H1 (cell line): ENCODE measurements at regions not wholly inside any gene's neighbourhood (a gene's known extent, or its start where the extent isn't known, plus 50 kb on each side); places are given as distances from the start of the nearest gene placed in this dataset.

Experiments used
- CTCF ChIA-PET: fragments of 300-600 bp; sonication (Branson Sonifier 250); formaldehyde crosslinking; loops from one replicate; lab custom pipeline; 2021; ENCODE audit not compliant: partially characterized antibody; lab: Charles Lee
- POLR2A ChIA-PET: fragments of 300-600 bp; sonication (Branson Sonifier 250); formaldehyde crosslinking; loops from one replicate; lab custom pipeline; 2021; ENCODE audit warnings: inconsistent platforms; ENCODE audit not compliant: partially characterized antibody; lab: Charles Lee
- DNase-seq, 2 experiments: peaks; one replicate each; pipeline versions ENCODE4 v3.0.0 to v3.0.0-alpha.2; 2010 to 2022; ENCODE audit warnings: low spot score in 2 of 2, low read depth in 1 of 2, mixed read lengths in 1 of 2
- FAIRE-seq: peaks from 2 replicates; lab custom pipeline; 2011; peaks lifted over from hg19 to GRCh38; lab: Jason Lieb, UNC
- H2AFZ ChIP-seq: 2 replicates; pipeline ENCODE4 v1.8.1; 2012; ENCODE audit warnings: low read length, inconsistent platforms
- H2AK5ac ChIP-seq: 2 replicates; pipeline ENCODE4 v1.6.1; 2013; ENCODE audit warnings: low read depth, low read length
- H2BK120ac ChIP-seq: replicated peaks from 2 replicates; pipeline ENCODE3; 2013; ENCODE audit warnings: low read depth, low read length, inconsistent platforms
- H2BK12ac ChIP-seq: 2 replicates; pipeline ENCODE4 v1.6.1; 2013; ENCODE audit warnings: low read depth, low read length
- H2BK15ac ChIP-seq: 2 replicates; pipeline ENCODE4 v1.6.1; 2013; ENCODE audit warnings: low read length
- H2BK20ac ChIP-seq: 2 replicates; pipeline ENCODE4 v1.6.1; 2013; ENCODE audit warnings: low read length
- H2BK5ac ChIP-seq: 2 replicates; pipeline ENCODE4 v1.6.1; 2013; ENCODE audit warnings: low read depth, low read length
- H3K14ac ChIP-seq: 2 replicates; pipeline ENCODE4 v1.6.1; 2013; ENCODE audit warnings: inconsistent platforms; ENCODE audit not compliant: insufficient read length
- H3K18ac ChIP-seq: 2 replicates; pipeline ENCODE4 v1.6.1; 2013; ENCODE audit warnings: low read length; ENCODE audit errors: extremely low read depth
- H3K23ac ChIP-seq: 2 replicates; pipeline ENCODE4 v1.6.1; 2013; ENCODE audit warnings: inconsistent platforms; ENCODE audit not compliant: insufficient read length
- H3K23me2 ChIP-seq: 2 replicates; pipeline ENCODE4 v1.6.1; 2013; ENCODE audit warnings: low read depth, low read length
- H3K27ac ChIP-seq: 2 replicates; pipeline ENCODE4 v1.6.1; 2011; ENCODE audit warnings: low read depth, low read length, inconsistent platforms
- H3K27me3 ChIP-seq, 4 experiments: replicated peaks in 1 of 4; 1 replicate in 1 of 4; 2 replicates in 3 of 4; pipeline versions ENCODE4 v1.6.1 to v1.8.1; 2011 to 2013; ENCODE audit warnings: low read length in 3 of 4, mild to moderate bottlenecking in 3 of 4, inconsistent platforms in 2 of 4, mixed read lengths in 2 of 4, moderate library complexity in 1 of 4; ENCODE audit not compliant: control insufficient read depth in 3 of 4, insufficient read depth in 3 of 4; ENCODE audit errors: extremely low read depth in 1 of 4
- H3K36me3 ChIP-seq, 4 experiments: 2 replicates each; pipeline versions ENCODE4 v1.6.1 to v1.8.1; 2011 to 2013; ENCODE audit warnings: mild to moderate bottlenecking in 4 of 4, low read length in 3 of 4, moderate library complexity in 2 of 4, control low read depth in 1 of 4, inconsistent platforms in 1 of 4; ENCODE audit not compliant: insufficient read depth in 4 of 4, control insufficient read depth in 2 of 4
- H3K4ac ChIP-seq: replicated peaks from 2 replicates; pipeline ENCODE3; 2013; ENCODE audit warnings: low read length, low read depth, mixed read lengths, inconsistent platforms; ENCODE audit not compliant: insufficient read length
- H3K4me1 ChIP-seq, 4 experiments: replicated peaks in 1 of 4; 1 replicate in 1 of 4; 2 replicates in 3 of 4; pipeline versions ENCODE4 v1.6.1 to v1.8.1; 2011 to 2013; ENCODE audit warnings: low read length in 3 of 4, inconsistent platforms in 2 of 4, mixed read lengths in 1 of 4; ENCODE audit not compliant: insufficient read depth in 4 of 4, control insufficient read depth in 3 of 4
- H3K4me2 ChIP-seq, 2 experiments: 2 replicates each; pipeline versions ENCODE4 v1.6.1 to v1.8.1; 2011 to 2013; ENCODE audit warnings: low read depth in 2 of 2, low read length in 2 of 2, control low read depth in 1 of 2, inconsistent platforms in 1 of 2, mild to moderate bottlenecking in 1 of 2; ENCODE audit not compliant: insufficient read depth in 1 of 2
- H3K4me3 ChIP-seq, 4 experiments: fragments of 200-600, 300-600 bp in 1 of 4; sonication (generic), shearing (Covaris generic), sonication (Bioruptor Twin) in 1 of 4; 2 replicates each; pipeline versions ENCODE4 v1.5.1 to v1.8.1; 2011 to 2016; ENCODE audit warnings: low read length in 4 of 4, low read depth in 3 of 4, control low read depth in 2 of 4, inconsistent platforms in 2 of 4, mild to moderate bottlenecking in 2 of 4, mixed read lengths in 1 of 4, moderate library complexity in 1 of 4; ENCODE audit not compliant: insufficient read depth in 2 of 4; ENCODE audit errors: extremely low read depth in 1 of 4
- H3K56ac ChIP-seq: replicated peaks from 2 replicates; pipeline ENCODE3; 2013; ENCODE audit warnings: low read depth, mild to moderate bottlenecking, mixed read lengths, low read length, inconsistent platforms; ENCODE audit not compliant: insufficient read length
- H3K79me1 ChIP-seq: 2 replicates; pipeline ENCODE4 v1.6.1; 2013; ENCODE audit warnings: low read depth, low read length, control low read depth
- H3K79me2 ChIP-seq, 2 experiments: 2 replicates each; pipeline versions ENCODE4 v1.6.1 to v1.8.1; 2012 to 2013; ENCODE audit warnings: low read length in 2 of 2, mild to moderate bottlenecking in 2 of 2, inconsistent platforms in 1 of 2; ENCODE audit not compliant: insufficient read depth in 2 of 2, control insufficient read depth in 1 of 2
- H3K9ac ChIP-seq, 4 experiments: replicated peaks in 1 of 4; 1 replicate in 1 of 4; 2 replicates in 3 of 4; pipeline versions ENCODE4 v1.6.1 to v1.8.1; 2011 to 2013; ENCODE audit warnings: low read depth in 3 of 4, low read length in 3 of 4, control low read depth in 2 of 4, mild to moderate bottlenecking in 2 of 4, moderate library complexity in 2 of 4, inconsistent platforms in 1 of 4; ENCODE audit errors: extremely low read depth in 1 of 4
- H3K9me3 ChIP-seq, 2 experiments: 2 replicates each; pipeline versions ENCODE4 v1.6.1 to v1.8.1; 2012 to 2013; ENCODE audit warnings: mild to moderate bottlenecking in 2 of 2, moderate library complexity in 2 of 2, control low read depth in 1 of 2, inconsistent platforms in 1 of 2, low read depth in 1 of 2, low read length in 1 of 2, mixed read lengths in 1 of 2; ENCODE audit not compliant: insufficient read depth in 2 of 2
- H4K20me1 ChIP-seq, 2 experiments: replicated peaks in 1 of 2; 2 replicates each; pipeline versions ENCODE3 to v1.8.1; 2011 to 2013; ENCODE audit warnings: inconsistent platforms in 2 of 2, low read length in 2 of 2, mild to moderate bottlenecking in 1 of 2; ENCODE audit not compliant: insufficient read depth in 2 of 2, control insufficient read depth in 1 of 2
- H4K5ac ChIP-seq: 2 replicates; pipeline ENCODE4 v1.6.1; 2013; ENCODE audit warnings: low read length, low read depth, mixed read lengths, inconsistent platforms; ENCODE audit not compliant: insufficient read length
- H4K8ac ChIP-seq: 2 replicates; pipeline ENCODE4 v1.8.0; 2013; ENCODE audit warnings: mild to moderate bottlenecking, moderate library complexity, low read length, inconsistent platforms; ENCODE audit not compliant: insufficient read depth; ENCODE audit errors: extremely low read depth
- H4K91ac ChIP-seq: replicated peaks from 2 replicates; pipeline ENCODE3; 2013; ENCODE audit warnings: low read length, mixed read lengths, inconsistent platforms; ENCODE audit not compliant: insufficient read length
- ASH2L ChIP-seq: fragments of 200-600, 300-600 bp; sonication (generic); IDR thresholded peaks from one replicate; pipeline ENCODE4 v1.7.1; 2017; ENCODE audit warnings: low read length
- CBX5 ChIP-seq: fragments of 300-800, 300-1000 bp; sonication (generic); IDR thresholded peaks from 2 replicates; pipeline ENCODE4 v1.7.1; 2016; ENCODE audit warnings: antibody characterized with exemption, low read length, low read depth
- CEBPB ChIP-seq: IDR thresholded peaks from 2 replicates; pipeline ENCODE4 v1.6.1; 2012; ENCODE audit warnings: low read depth, low read length
- CREB1 ChIP-seq: IDR thresholded peaks from 2 replicates; pipeline ENCODE4 v1.6.1; 2012; ENCODE audit warnings: inconsistent platforms
- E2F6 ChIP-seq: IDR thresholded peaks from 2 replicates; pipeline ENCODE4 v1.6.1; 2012; ENCODE audit warnings: inconsistent platforms
- KDM1A ChIP-seq: fragments of 200-600, 300-600 bp; sonication (generic); IDR thresholded peaks from 2 replicates; pipeline ENCODE4 v1.7.1; 2016; ENCODE audit warnings: mild to moderate bottlenecking, low read length, borderline replicate concordance
- PHF8 ChIP-seq: fragments of 200-600 bp; sonication (generic); conservative IDR thresholded peaks from 2 replicates; pipeline ENCODE4 v1.7.1; 2012; ENCODE audit warnings: low read depth, mild to moderate bottlenecking, inconsistent platforms, low read length, moderate library complexity
- RNF2 ChIP-seq: fragments of 200-900, 300-1000 bp; sonication (generic); IDR thresholded peaks from 2 replicates; pipeline ENCODE4 v1.7.1; 2016; ENCODE audit warnings: borderline replicate concordance, low read depth, mild to moderate bottlenecking, antibody characterized with exemption, low read length; ENCODE audit not compliant: poor library complexity, severe bottlenecking; ENCODE audit errors: missing control alignments
- RXRA ChIP-seq: IDR thresholded peaks from 2 replicates; pipeline ENCODE4 v1.6.1; 2011; ENCODE audit warnings: low read depth, mild to moderate bottlenecking, low read length, moderate library complexity; ENCODE audit not compliant: insufficient read depth
- SIX5 ChIP-seq: IDR thresholded peaks from 2 replicates; pipeline ENCODE4 v1.6.1; 2011; ENCODE audit warnings: mild to moderate bottlenecking, low read depth, low read length
- SP4 ChIP-seq: IDR thresholded peaks from 2 replicates; pipeline ENCODE4 v1.6.1; 2012; ENCODE audit warnings: low read length, inconsistent platforms
- SRF ChIP-seq: IDR thresholded peaks from 2 replicates; pipeline ENCODE4 v1.6.1; 2011; ENCODE audit warnings: mild to moderate bottlenecking, low read depth, low read length, moderate library complexity
- SUZ12 ChIP-seq: fragments of 200-600 bp; sonication (generic); IDR thresholded peaks from 2 replicates; pipeline ENCODE4 v1.6.1; 2012; ENCODE audit warnings: mild to moderate bottlenecking, inconsistent platforms, low read length, moderate library complexity, mixed read lengths
- TAF7 ChIP-seq: optimal IDR thresholded peaks from 2 replicates; pipeline ENCODE3; 2011; ENCODE audit warnings: low read depth, mild to moderate bottlenecking, inconsistent platforms, low read length, moderate library complexity, borderline replicate concordance
- YY1 ChIP-seq: IDR thresholded peaks from 2 replicates; pipeline ENCODE4 v1.6.1; 2011; ENCODE audit warnings: low read depth, mild to moderate bottlenecking, low read length
- WGBS, 2 experiments: shearing (Covaris generic) in 1 of 2; methylation state at CpG; one replicate each; pipeline versions ENCODE4 v1.1.6 to v1.1.7; 2013 to 2015; ENCODE audit warnings: low lambda C conversion rate in 2 of 2, mixed read lengths in 2 of 2, inconsistent platforms in 1 of 2, low coverage in 1 of 2, missing lambda C conversion rate in 1 of 2; ENCODE audit not compliant: insufficient replicate concordance in 2 of 2, insufficient coverage in 1 of 2, insufficient read length in 1 of 2; ENCODE audit errors: extremely low coverage in 1 of 2, missing lambda C conversion rate in 1 of 2; 5-methylcytosine and 5-hydroxymethylcytosine counted together

GRCh38 chr10:130339091-130339490, 202.9 kb downstream of the GLRX3 start:
- no peaks in the 10 kb centered on the region for H3K79me2 ChIP-seq
- H3K14ac ChIP-seq: no peak overlapping the region
- H3K36me3 ChIP-seq: no peaks in the 10 kb centered on the region
- POLR2A ChIA-PET: no interaction called here
- H3K4me1 ChIP-seq: no peaks in the 10 kb centered on the region
- H3K79me1 ChIP-seq: no peaks in the 10 kb centered on the region
- DNase-seq (no peak), FAIRE-seq (no peak)
- no peak overlapping the region for H3K18ac ChIP-seq
- H4K8ac ChIP-seq: no peak overlapping the region
- CTCF ChIA-PET: interaction anchor here (1.0 to 1.8 kb wide), 3 partner anchors 9 to 16 kb away, joined by 3 to 6 read pairs (median 3); no protein-coding TSS in a partner anchor
- H3K9me3 ChIP-seq: no peaks in the 10 kb centered on the region
- no peak overlapping the region for H2AFZ ChIP-seq
- H3K4me3 ChIP-seq: no peak overlapping the region
- H4K91ac ChIP-seq: no peak overlapping the region
- 94% methylated on average over 11 of the region's 11 CpGs; no CpG with 5 or more reads in 1 of the 2 experiments for WGBS, 2 experiments
- H3K56ac ChIP-seq: no peak overlapping the region
- H3K23ac ChIP-seq: no peak overlapping the region
- H2BK15ac ChIP-seq: no peak overlapping the region
- H3K27ac ChIP-seq: no peak overlapping the region
- no peak overlapping the region for H2BK120ac ChIP-seq
- H3K4ac ChIP-seq: no peak overlapping the region
- H2AK5ac ChIP-seq: no peak overlapping the region
- no peak overlapping the region for H3K9ac ChIP-seq
- no peak overlapping the region for H2BK12ac ChIP-seq
- H4K5ac ChIP-seq: no peak overlapping the region
- H2BK20ac ChIP-seq: no peak overlapping the region
- H4K20me1 ChIP-seq: no peaks in the 10 kb centered on the region
- H3K4me2 ChIP-seq: no peak overlapping the region
- H3K23me2 ChIP-seq: no peaks in the 10 kb centered on the region
- H2BK5ac ChIP-seq: no peak overlapping the region
- no peaks in the 10 kb centered on the region for H3K27me3 ChIP-seq
- TF ChIP-seq PHF8 (no peak), E2F6 (no peak), SIX5 (no peak), YY1 (no peak), SRF (no peak), ASH2L (no peak), SUZ12 (no peak), TAF7 (no peak), KDM1A (no peak), CBX5 (no peak), RXRA (no peak), CREB1 (no peak), SP4 (no peak), CEBPB (no peak), RNF2 (no peak)
